ENCODE measurements at regions not wholly inside any gene's neighbourhood (a gene's known extent, or its start where the extent isn't known, plus 50 kb on each side); places are given as distances from the start of the nearest gene placed in this dataset.
"Not testable (repeated sequence)": the region's sequence is repeated elsewhere in the genome, so short reads cannot be mapped to it uniquely, and the experiment has no call there.

GRCh38 chr5:114118511-114118910, 243.4 kb upstream of the KCNN2 start:
- Histone ChIP-seq H3K27me3 (ENCODE audit: control insufficient read depth, insufficient read depth, low read length) (no peaks in the 10 kb centered on the region), H3K36me3 (replicated peaks; ENCODE audit: control insufficient read depth, insufficient read depth, low read length) (no peaks in the 10 kb centered on the region), H3K4me3 (ENCODE audit: insufficient read depth, low read depth, low read length) (no peak overlapping the region)
- DNase-seq: no peak

- H3K27me3 ChIP-seq (ENCODE audit: control insufficient read depth, insufficient read depth, low read length): no peaks in the 10 kb centered on the region
- H3K4me3 ChIP-seq (ENCODE audit: insufficient read depth, low read depth, low read length): no peak overlapping the region
- no peak for DNase-seq
- H3K36me3 ChIP-seq (replicated peaks; ENCODE audit: control insufficient read depth, insufficient read depth, low read length): no peaks in the 10 kb centered on the region
Observed at GRCh38 chr5:114120166-114120565, 241.7 kb upstream of the KCNN2 start.

- no peak overlapping the region for H3K4me3 ChIP-seq (ENCODE audit: insufficient read depth, low read depth, low read length)
- H3K27me3 ChIP-seq (ENCODE audit: control insufficient read depth, insufficient read depth, low read length): no peaks in the 10 kb centered on the region
- no peaks in the 10 kb centered on the region for H3K36me3 ChIP-seq (replicated peaks; ENCODE audit: control insufficient read depth, insufficient read depth, low read length)
- DNase-seq: no peak
Observed at GRCh38 chr5:114122852-114123251, 239.0 kb upstream of the KCNN2 start.

- Histone ChIP-seq H3K27me3 (ENCODE audit: control insufficient read depth, insufficient read depth, low read length) (no peaks in the 10 kb centered on the region), H3K36me3 (replicated peaks; ENCODE audit: control insufficient read depth, insufficient read depth, low read length) (no peaks in the 10 kb centered on the region), H3K4me3 (ENCODE audit: insufficient read depth, low read depth, low read length) (no peak overlapping the region)
- no peak for DNase-seq
Observed at GRCh38 chr5:114123654-114124053, 238.2 kb upstream of the KCNN2 start.

- H3K27me3 ChIP-seq (ENCODE audit: control insufficient read depth, insufficient read depth, low read length): no peaks in the 10 kb centered on the region
- DNase-seq: no peak
- no peak overlapping the region for H3K4me3 ChIP-seq (ENCODE audit: insufficient read depth, low read depth, low read length)
Observed at GRCh38 chr5:114146398-114146797, 215.5 kb upstream of the KCNN2 start.

DNA sequence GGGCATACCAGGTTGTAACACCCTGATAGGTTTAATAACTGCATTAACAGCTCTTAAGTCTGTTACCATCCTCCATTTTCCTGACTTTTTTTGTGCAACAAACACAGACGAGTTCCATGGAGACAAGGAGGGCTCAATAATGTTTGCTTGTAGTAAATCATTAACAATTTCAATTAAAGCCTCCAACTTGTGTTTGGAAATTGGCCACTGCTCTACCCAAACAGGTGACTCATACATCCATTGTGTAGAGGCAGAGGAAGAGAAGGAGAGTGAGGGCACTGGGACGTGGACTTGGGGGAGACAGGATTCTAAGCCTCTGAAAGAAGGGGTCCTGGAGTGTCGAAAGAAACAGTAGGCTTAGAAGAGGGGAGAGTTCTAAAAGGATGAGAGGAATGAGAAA, 213.6 kb upstream of the KCNN2 start:
- DNase-seq: no peak
- no peaks in the 10 kb centered on the region for H3K36me3 ChIP-seq (replicated peaks; ENCODE audit: control insufficient read depth, insufficient read depth, low read length)

More at GRCh38 chr5:114146398-114146797, 215.5 kb upstream of the KCNN2 start:
- H3K36me3 ChIP-seq (replicated peaks; ENCODE audit: control insufficient read depth, insufficient read depth, low read length): no peaks in the 10 kb centered on the region

GRCh38 chr5:114148728-114149127, 213.1 kb upstream of the KCNN2 start:
- not testable (repeated sequence) for H3K4me3 ChIP-seq (ENCODE audit: insufficient read depth, low read depth, low read length); DNase-seq; H3K36me3 ChIP-seq (replicated peaks; ENCODE audit: control insufficient read depth, insufficient read depth, low read length); H3K27me3 ChIP-seq (ENCODE audit: control insufficient read depth, insufficient read depth, low read length)

More for the DNA sequence above, 213.6 kb upstream of the KCNN2 start:
- Histone ChIP-seq H3K4me3 (ENCODE audit: insufficient read depth, low read depth, low read length) (no peak overlapping the region), H3K27me3 (ENCODE audit: control insufficient read depth, insufficient read depth, low read length) (no peaks in the 10 kb centered on the region)

DNA sequence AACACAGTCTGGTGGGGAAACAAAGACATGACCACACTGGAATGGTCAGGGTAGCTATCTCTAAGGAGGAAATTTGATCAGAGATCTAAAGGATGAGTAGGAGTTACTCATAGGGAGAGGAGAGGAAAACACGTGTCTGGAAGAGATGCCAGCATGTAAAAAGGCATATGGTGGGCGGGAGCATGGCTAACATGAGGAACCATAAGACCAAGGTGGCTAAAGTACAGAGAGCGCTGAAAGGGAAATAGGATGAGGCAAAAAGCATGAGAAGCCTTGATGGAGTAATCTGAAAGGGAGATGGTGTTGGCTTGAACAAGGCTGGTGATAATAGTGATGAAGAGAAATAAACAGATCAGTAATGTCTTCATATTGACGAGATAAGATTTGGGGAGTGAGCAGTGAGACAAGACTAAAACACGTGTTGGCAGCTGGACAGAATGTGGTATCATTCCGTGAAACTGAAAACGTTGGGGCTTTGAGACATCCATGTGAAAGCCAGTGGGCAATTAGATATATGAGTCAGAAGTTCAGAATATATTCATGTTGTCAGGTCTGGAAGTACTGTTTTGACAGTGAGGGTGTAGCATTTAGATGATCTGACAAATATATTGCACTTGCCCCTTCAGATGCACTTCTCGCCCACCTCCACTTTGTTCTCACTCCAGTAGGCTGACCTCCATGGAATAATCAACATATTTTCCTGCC, 209.1 kb upstream of the KCNN2 start:
- H3K36me3 ChIP-seq (replicated peaks; ENCODE audit: control insufficient read depth, insufficient read depth, low read length): no peaks in the 10 kb centered on the region
- DNase-seq: no peak
- H3K4me3 ChIP-seq (ENCODE audit: insufficient read depth, low read depth, low read length): no peak overlapping the region
- no peaks in the 10 kb centered on the region for H3K27me3 ChIP-seq (ENCODE audit: control insufficient read depth, insufficient read depth, low read length)

- H3K4me3 ChIP-seq (ENCODE audit: insufficient read depth, low read depth, low read length): no peak overlapping the region
- DNase-seq: no peak
- H3K36me3 ChIP-seq (replicated peaks; ENCODE audit: control insufficient read depth, insufficient read depth, low read length): no peaks in the 10 kb centered on the region
- H3K27me3 ChIP-seq (ENCODE audit: control insufficient read depth, insufficient read depth, low read length): no peaks in the 10 kb centered on the region
Observed at GRCh38 chr5:114153392-114153791, 208.5 kb upstream of the KCNN2 start.

- H3K36me3 ChIP-seq (replicated peaks; ENCODE audit: control insufficient read depth, insufficient read depth, low read length): no peaks in the 10 kb centered on the region
- H3K4me3 ChIP-seq (ENCODE audit: insufficient read depth, low read depth, low read length): no peak overlapping the region
- no peaks in the 10 kb centered on the region for H3K27me3 ChIP-seq (ENCODE audit: control insufficient read depth, insufficient read depth, low read length)
- no peak for DNase-seq
Observed at GRCh38 chr5:114153833-114154232, 208.0 kb upstream of the KCNN2 start.

DNA sequence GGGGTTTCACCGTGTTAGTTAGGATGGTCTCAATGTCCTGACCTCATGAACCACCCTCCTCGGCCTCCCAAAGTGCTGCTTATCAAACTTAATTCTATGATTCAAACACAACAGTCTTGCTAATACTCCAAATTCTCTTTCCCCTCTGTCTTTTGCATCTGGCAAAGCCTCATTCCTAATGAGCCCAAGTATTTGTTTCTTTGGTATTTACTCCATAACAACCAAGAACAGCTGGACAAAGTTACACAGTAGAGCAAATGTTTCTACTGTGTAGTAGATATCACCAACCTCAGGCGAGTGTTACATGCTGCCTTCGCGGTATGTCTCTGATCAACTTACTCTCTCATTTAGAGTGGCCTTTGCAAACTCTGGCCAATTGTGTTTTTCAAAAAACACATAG, 195.8 kb upstream of the KCNN2 start:
- no peak for DNase-seq
- no peak overlapping the region for H3K4me3 ChIP-seq (ENCODE audit: insufficient read depth, low read depth, low read length)
- no peaks in the 10 kb centered on the region for H3K27me3 ChIP-seq (ENCODE audit: control insufficient read depth, insufficient read depth, low read length)
- no peaks in the 10 kb centered on the region for H3K36me3 ChIP-seq (replicated peaks; ENCODE audit: control insufficient read depth, insufficient read depth, low read length)

- Histone ChIP-seq H3K36me3 (replicated peaks; ENCODE audit: control insufficient read depth, insufficient read depth, low read length) (no peaks in the 10 kb centered on the region), H3K4me3 (ENCODE audit: insufficient read depth, low read depth, low read length) (no peak overlapping the region), H3K27me3 (ENCODE audit: control insufficient read depth, insufficient read depth, low read length) (no peaks in the 10 kb centered on the region)
- DNase-seq: no peak
Observed at GRCh38 chr5:114174131-114174530, 187.7 kb upstream of the KCNN2 start.

DNA sequence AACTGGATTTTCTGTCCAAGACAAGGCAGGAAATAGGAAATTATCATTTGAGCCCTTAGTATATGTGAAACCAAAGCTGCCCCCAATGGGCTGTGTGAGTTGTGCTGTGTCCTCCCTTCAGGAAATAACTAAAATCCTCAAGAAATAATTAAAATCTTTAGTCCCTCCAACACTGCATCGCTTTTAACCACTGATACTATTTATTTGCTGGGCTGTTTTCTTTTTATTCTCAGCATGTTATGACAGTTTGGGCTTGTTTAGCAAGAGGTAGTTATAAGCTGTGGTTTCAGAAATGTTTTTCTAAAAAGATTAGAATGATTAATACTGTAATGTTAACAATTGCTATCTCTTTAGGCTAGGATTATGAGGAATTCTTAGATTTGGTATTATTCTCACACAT, 187.0 kb upstream of the KCNN2 start:
- H3K4me3 ChIP-seq (ENCODE audit: insufficient read depth, low read depth, low read length): no peak overlapping the region
- H3K27me3 ChIP-seq (ENCODE audit: control insufficient read depth, insufficient read depth, low read length): no peaks in the 10 kb centered on the region
- DNase-seq: no peak
- H3K36me3 ChIP-seq (replicated peaks; ENCODE audit: control insufficient read depth, insufficient read depth, low read length): no peaks in the 10 kb centered on the region

- no peak for DNase-seq
- Histone ChIP-seq H3K36me3 (replicated peaks; ENCODE audit: control insufficient read depth, insufficient read depth, low read length) (no peaks in the 10 kb centered on the region), H3K27me3 (ENCODE audit: control insufficient read depth, insufficient read depth, low read length) (no peaks in the 10 kb centered on the region), H3K4me3 (ENCODE audit: insufficient read depth, low read depth, low read length) (no peak overlapping the region)
Observed at GRCh38 chr5:114176356-114176755, 185.5 kb upstream of the KCNN2 start.

DNA sequence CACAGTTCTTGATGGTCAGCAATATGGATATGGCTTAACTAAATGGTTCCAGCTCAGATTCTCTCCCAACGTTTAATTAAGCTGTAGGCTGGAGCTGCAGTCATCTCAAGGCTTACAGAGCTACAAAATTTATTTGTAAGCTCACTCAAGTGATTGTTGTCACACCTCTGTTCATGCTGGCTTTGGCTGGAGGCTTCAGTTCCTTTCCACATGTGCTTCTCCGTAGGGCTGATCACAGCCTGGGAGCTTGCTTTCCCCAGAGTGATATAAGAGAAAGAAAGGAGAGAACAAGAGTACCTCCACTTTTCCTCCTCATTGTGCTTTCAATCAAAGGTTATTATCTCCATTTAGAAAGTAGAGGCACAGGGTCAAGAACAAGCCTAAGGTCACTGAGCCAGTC, 182.7 kb upstream of the KCNN2 start:
- H3K4me3 ChIP-seq (ENCODE audit: insufficient read depth, low read depth, low read length): no peak overlapping the region
- no peaks in the 10 kb centered on the region for H3K27me3 ChIP-seq (ENCODE audit: control insufficient read depth, insufficient read depth, low read length)
- no peaks in the 10 kb centered on the region for H3K36me3 ChIP-seq (replicated peaks; ENCODE audit: control insufficient read depth, insufficient read depth, low read length)
- DNase-seq: no peak

- H3K27me3 ChIP-seq (ENCODE audit: control insufficient read depth, insufficient read depth, low read length): no peaks in the 10 kb centered on the region
- no peaks in the 10 kb centered on the region for H3K36me3 ChIP-seq (replicated peaks; ENCODE audit: control insufficient read depth, insufficient read depth, low read length)
- no peak for DNase-seq
- H3K4me3 ChIP-seq (ENCODE audit: insufficient read depth, low read depth, low read length): no peak overlapping the region
Observed at GRCh38 chr5:114184006-114184405, 177.9 kb upstream of the KCNN2 start.
